Immature natural killer cell (primary cell): ENCODE measurements at regions not wholly inside any gene's neighbourhood (a gene's known extent, or its start where the extent isn't known, plus 50 kb on each side); places are given as distances from the start of the nearest gene placed in this dataset.
"Not testable (repeated sequence)": the region's sequence is repeated elsewhere in the genome, so short reads cannot be mapped to it uniquely, and the experiment has no call there.

Experiments used
- DNase-seq, 3 donors: peaks; one replicate each; pipeline ENCODE4 v3.0.0; 2022; ENCODE audit warnings: mixed read lengths in 1 of 3
- H3K27ac Mint-ChIP-seq, 6 donors: one replicate each; pipeline ENCODE4 v1.8.0; 2020; ENCODE audit warnings: mixed read lengths in 6 of 6, mild to moderate bottlenecking in 5 of 6, inconsistent platforms in 4 of 6, moderate library complexity in 3 of 6
- H3K27me3 Mint-ChIP-seq, 3 donors: one replicate each; pipeline ENCODE4 v1.8.0; 2020 to 2021; ENCODE audit warnings: low read depth in 3 of 3, mild to moderate bottlenecking in 3 of 3, mixed read lengths in 3 of 3, moderate library complexity in 3 of 3, inconsistent platforms in 1 of 3
- H3K36me3 Mint-ChIP-seq, 3 donors: one replicate each; pipeline ENCODE4 v1.8.0; 2020; ENCODE audit warnings: mixed read lengths in 3 of 3, inconsistent platforms in 2 of 3, mild to moderate bottlenecking in 2 of 3
- H3K4me1 Mint-ChIP-seq, 2 donors: one replicate each; pipeline ENCODE4 v1.8.0; 2020; ENCODE audit warnings: inconsistent platforms in 2 of 2, mild to moderate bottlenecking in 2 of 2, mixed read lengths in 2 of 2, moderate library complexity in 1 of 2
- H3K4me3 Mint-ChIP-seq, 5 donors: one replicate each; pipeline ENCODE4 v1.8.0; 2020; ENCODE audit warnings: mild to moderate bottlenecking in 5 of 5, mixed read lengths in 5 of 5, inconsistent platforms in 3 of 5, moderate library complexity in 3 of 5
- H3K9me3 Mint-ChIP-seq, 6 donors: one replicate each; pipeline ENCODE4 v1.8.0; 2020; ENCODE audit warnings: mild to moderate bottlenecking in 6 of 6, mixed read lengths in 6 of 6, inconsistent platforms in 4 of 6, moderate library complexity in 3 of 6

DNA sequence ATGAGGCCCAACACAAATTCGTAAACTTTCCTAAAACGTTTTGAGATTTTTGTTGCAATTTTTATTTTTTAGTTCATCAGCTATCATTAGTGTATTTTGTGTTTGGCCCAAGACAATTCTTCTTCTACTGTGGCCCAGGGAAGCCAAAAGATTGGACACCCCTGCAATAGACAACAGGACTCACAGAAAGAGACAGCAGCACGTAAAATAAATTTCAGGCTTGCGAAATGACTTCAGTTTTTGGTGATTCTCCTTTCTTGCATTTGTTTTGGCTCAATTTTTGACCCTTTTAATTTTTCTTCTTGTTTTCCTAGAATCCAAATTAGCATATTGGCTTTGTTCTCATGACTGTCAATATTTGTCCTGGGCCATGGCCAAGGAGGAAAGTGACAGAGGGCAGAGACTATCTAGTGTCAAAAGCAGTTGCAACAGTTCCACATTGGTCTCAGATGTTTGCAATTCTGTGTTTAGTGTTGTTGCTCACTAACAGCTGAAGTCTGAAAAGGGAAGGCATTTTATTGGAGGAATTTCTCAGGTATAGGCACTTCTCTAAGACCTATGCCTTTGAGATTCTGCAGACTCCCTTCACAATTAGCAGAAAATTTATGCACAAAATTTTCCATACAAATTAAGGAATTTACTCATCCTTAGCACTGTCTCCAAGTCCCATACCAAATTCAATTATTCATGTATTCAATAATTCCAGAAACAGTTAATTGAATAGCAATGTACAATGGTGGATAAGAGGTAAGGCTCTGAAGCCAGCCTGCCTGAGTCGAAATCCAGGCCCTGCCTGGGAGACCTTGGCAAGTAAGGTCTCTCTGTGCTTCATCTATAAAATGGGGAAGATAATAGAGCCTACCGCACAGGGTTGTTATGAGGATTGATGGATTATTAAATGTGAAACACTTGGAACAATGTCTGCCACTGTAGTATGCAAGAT, 160.9 kb upstream of the IVNS1ABP start:
- no peaks in the 10 kb centered on the region for H3K9me3 Mint-ChIP-seq
- H3K27ac Mint-ChIP-seq = no peak overlapping the region
- H3K27me3 Mint-ChIP-seq = no peaks in the 10 kb centered on the region
- DNase-seq = no peak
- H3K4me1 Mint-ChIP-seq = peaks cover 4 to 23% of the 10 kb centered on the region in 2 donors
- no peak overlapping the region for H3K4me3 Mint-ChIP-seq
- H3K36me3 Mint-ChIP-seq = no peaks in the 10 kb centered on the region

DNA sequence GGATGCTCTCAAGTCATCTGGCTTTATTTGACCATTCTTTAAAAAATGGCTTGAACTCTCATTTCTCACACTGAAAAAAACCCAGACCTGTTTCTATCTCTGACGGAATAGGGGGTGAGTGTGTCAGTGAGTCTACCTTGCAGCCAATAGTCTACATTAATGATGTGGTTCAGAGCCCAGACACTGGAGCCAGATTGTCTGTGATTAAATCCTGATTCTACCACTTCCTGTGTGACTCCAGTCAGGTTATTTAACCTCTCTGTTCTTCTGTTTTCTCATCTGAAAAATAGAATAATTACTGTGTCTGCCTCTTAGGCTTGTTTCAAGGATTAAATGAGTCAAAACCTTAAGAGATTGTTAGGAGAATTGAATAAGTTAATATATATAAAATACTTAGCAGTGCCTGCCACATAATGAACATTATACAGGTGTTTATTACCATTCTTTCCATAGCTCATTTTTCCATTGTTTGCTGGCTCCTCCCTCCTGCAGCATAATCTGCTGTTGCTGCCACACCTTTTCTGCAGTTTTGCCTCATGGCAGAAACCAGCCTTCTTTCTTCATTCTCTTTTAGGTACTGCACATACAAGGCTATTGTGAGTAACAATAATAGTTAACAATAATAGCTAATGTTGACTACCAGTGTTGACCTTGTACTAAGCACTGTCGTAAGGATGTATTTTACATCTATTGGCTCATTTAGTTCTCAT, 157.6 kb upstream of the IVNS1ABP start:
- Mint-ChIP-seq H3K27ac (peak overlapping the region in 2 of 6 donors; percentile 42 to 78), H3K4me3 (no peak overlapping the region)
- peak; percentile 10 to 31 (median 27) for DNase-seq

DNA sequence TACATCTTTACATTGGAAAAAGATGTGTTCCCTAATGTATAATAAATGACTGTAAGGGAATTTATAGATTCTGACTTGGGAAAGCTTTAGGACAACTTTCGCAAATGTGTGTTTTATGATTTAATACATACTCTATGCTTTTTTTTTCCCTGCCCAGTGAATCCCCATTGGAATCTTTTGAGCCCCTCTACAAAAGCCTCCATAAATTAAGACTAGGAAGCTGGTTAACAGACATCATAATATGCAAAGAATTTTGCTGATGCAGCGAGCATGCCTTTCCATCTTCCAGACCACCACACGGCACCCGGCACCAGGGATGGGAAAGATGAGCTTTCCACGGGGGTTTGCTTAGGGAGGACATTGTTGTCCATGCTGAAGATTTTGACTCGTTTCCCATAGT, 156.1 kb upstream of the IVNS1ABP start:
- no peaks in the 10 kb centered on the region for H3K36me3 Mint-ChIP-seq
- peaks cover 0 to 1% (median 0%) of the 10 kb centered on the region in 6 donors for H3K9me3 Mint-ChIP-seq
- no peak for DNase-seq
- H3K27ac Mint-ChIP-seq = no peak overlapping the region
- H3K4me3 Mint-ChIP-seq = no peak overlapping the region
- peaks cover 4 to 34% of the 10 kb centered on the region in 2 donors for H3K4me1 Mint-ChIP-seq
- H3K27me3 Mint-ChIP-seq = peaks cover 0 to 4% (median 0%) of the 10 kb centered on the region in 3 donors

More for the DNA sequence above, 157.6 kb upstream of the IVNS1ABP start:
- H3K9me3 Mint-ChIP-seq = peaks cover 0 to 1% (median 0%) of the 10 kb centered on the region in 6 donors
- peaks cover 4 to 34% of the 10 kb centered on the region in 2 donors for H3K4me1 Mint-ChIP-seq
- peaks cover 0 to 4% (median 0%) of the 10 kb centered on the region in 3 donors for H3K27me3 Mint-ChIP-seq
- no peaks in the 10 kb centered on the region for H3K36me3 Mint-ChIP-seq

DNA sequence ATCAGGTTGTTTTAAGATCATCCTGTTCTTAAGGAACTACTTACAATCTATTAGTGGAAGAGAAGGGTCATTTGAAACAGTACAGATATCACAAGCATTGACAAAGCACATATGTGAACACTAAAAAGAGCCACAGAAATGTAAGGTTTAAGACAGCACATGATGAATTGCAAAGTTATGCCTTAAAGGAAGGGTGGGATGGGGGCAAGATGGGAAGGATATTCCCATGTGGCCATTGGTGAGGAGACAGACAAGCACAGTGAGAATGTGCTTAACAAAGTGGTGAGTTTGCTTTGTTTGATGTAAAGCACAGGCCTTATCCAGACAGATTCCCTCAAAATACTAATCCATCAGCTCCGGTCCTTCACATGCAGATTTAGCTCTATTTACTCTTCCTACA, 151.6 kb upstream of the IVNS1ABP start:
- Mint-ChIP-seq H3K27ac (no peak overlapping the region), H3K4me1 (peaks cover 0 to 19% of the 10 kb centered on the region in 2 donors), H3K9me3 (peaks cover 0 to 1% (median 0%) of the 10 kb centered on the region in 6 donors), H3K27me3 (peaks cover 0 to 4% (median 0%) of the 10 kb centered on the region in 3 donors), H3K4me3 (no peak overlapping the region), H3K36me3 (peaks cover 0 to 4% (median 0%) of the 10 kb centered on the region in 3 donors)
- DNase-seq = no peak

DNA sequence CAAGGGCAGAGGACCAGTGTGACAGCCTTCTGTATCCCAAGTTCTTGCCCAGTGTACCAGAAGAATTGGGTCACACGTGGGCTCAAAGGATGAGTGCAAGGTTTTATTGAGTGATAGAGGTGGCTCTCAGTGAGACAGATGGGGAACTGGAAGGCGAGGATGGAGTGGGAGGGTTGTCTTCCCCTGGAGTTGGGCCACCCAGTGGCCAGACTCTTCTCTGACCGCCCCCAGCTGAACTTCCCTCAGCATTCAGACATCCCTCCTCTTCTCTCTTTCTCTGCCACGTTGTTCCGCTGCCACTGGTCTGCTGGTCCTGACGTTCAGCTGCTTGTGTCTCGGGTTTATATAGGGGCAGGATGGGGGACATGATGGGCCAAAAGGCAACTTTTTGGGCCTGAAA, 150.1 kb upstream of the IVNS1ABP start:
- no peak overlapping the region for H3K4me3 Mint-ChIP-seq
- peaks cover 0 to 9% of the 10 kb centered on the region in 2 donors for H3K4me1 Mint-ChIP-seq
- no peak for DNase-seq
- peaks cover 0 to 1% (median 0%) of the 10 kb centered on the region in 6 donors for H3K9me3 Mint-ChIP-seq
- peaks cover 0 to 4% (median 0%) of the 10 kb centered on the region in 3 donors for H3K27me3 Mint-ChIP-seq
- peaks cover 0 to 4% (median 0%) of the 10 kb centered on the region in 3 donors for H3K36me3 Mint-ChIP-seq
- no peak overlapping the region for H3K27ac Mint-ChIP-seq

DNA sequence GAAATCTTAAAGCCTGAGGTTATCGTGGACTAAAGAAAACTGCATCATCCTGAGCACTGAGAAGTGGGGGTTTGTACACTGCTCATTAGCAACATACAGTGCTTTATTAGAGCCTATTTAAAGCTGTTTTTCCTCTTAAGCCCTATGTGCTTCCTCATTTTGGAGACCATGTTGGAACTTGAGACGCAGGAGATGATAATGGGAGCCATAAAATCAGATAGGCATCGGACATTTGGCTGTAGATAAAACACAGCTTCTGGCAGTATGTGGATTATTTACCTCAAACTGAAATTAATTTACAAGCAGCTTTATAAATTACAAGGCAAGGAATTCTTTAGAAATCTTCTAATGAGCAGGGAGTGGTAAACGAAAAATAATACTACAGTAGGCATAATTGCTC, 147.7 kb upstream of the IVNS1ABP start:
- Mint-ChIP-seq H3K27ac (no peak overlapping the region), H3K27me3 (no peaks in the 10 kb centered on the region), H3K9me3 (no peaks in the 10 kb centered on the region), H3K36me3 (peaks cover 0 to 4% (median 0%) of the 10 kb centered on the region in 3 donors), H3K4me3 (no peak overlapping the region), H3K4me1 (peaks cover 0 to 7% of the 10 kb centered on the region in 2 donors)
- DNase-seq = no peak

DNA sequence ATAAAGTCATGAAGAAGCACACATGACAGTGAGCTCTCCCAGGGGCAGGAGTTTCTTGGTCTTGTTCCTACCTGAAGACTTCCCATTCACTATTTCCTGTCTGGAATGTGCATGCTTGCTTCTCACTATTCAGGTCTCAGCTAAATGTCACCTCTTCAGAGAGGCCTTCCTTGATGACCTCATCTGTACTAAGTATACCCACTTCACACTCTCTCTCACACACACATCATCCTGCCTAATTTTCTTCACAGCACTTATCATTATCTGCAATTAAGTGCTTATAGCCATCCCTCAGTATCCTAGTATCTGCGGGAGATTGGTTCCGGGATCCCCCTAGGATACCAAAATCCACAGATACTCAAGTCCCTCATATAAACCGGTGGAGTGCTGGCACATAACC, 146.4 kb upstream of the IVNS1ABP start:
- no peak overlapping the region for H3K4me3 Mint-ChIP-seq
- peaks cover 0 to 4% (median 0%) of the 10 kb centered on the region in 3 donors for H3K36me3 Mint-ChIP-seq
- DNase-seq = no peak
- peaks cover 0 to 4% (median 0%) of the 10 kb centered on the region in 3 donors for H3K27me3 Mint-ChIP-seq
- H3K4me1 Mint-ChIP-seq = peaks cover 0 to 7% of the 10 kb centered on the region in 2 donors
- H3K9me3 Mint-ChIP-seq = no peaks in the 10 kb centered on the region
- peak overlapping the region in 1 of 6 donors; percentile 33 for H3K27ac Mint-ChIP-seq

DNA sequence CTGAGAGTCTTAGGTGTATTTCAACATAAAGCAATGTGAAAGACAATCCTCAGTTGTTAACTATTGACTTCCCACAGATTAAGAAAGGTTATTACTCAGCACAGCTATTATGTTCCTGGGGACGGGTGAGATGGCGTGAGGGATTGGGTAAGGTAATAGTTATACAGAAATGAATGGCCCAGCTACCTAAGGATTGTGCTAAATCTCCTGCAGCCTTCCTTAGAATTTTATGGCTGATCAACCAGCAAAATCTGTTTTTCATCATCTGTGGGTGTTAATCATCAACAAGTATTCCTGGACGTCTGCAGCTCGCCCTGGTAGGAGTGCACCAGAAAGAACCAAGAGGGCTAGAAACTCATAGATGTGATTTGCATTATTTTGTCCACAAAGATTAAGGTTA, 146.0 kb upstream of the IVNS1ABP start:
- Mint-ChIP-seq H3K27ac (no peak overlapping the region), H3K4me1 (peaks cover 0 to 7% of the 10 kb centered on the region in 2 donors), H3K4me3 (no peak overlapping the region), H3K36me3 (peaks cover 0 to 4% (median 0%) of the 10 kb centered on the region in 3 donors), H3K9me3 (no peaks in the 10 kb centered on the region), H3K27me3 (peaks cover 0 to 4% (median 0%) of the 10 kb centered on the region in 3 donors)
- DNase-seq = no peak

DNA sequence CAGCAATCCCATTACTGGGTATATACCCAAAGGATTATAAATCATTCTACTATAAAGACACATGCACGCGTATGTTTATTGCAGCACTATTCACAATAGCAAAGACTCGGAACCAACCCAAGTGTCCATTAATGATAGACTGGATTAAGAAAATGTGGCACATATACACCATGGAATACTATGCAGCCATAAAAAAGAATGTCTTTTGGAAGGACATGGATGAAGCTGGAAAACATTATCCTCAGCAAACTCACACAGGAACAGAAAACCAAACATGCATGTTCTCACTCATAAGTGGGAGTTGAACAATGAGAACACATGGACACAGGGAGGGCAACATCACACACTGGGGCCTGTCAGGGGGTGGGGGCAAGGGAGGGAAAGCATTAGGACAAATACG, 143.7 kb upstream of the IVNS1ABP start:
- not testable (repeated sequence) for H3K27ac Mint-ChIP-seq, H3K4me1 Mint-ChIP-seq, DNase-seq, H3K9me3 Mint-ChIP-seq, H3K27me3 Mint-ChIP-seq, H3K4me3 Mint-ChIP-seq
- peaks cover 0 to 10% (median 0%) of the 10 kb centered on the region in 3 donors for H3K36me3 Mint-ChIP-seq

DNA sequence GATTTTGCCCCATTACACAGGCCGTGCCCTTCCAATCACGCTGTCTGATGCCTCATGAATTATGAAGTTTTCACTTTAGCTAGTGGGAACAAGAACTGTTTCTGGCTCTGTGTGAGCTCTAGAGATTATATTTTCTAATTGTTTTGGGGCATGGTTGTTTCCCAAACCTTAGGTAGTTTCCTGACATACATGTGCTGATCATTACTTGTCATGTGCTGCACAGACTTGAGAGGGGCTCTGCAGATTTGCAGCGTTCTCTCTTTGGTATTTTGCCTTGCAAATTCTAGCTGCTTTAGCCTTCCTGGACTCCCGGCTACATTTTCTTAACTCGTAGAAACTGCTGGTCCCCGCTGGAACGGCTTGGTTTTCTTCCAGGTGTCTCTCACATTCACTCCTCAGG, 142.1 kb upstream of the IVNS1ABP start:
- Mint-ChIP-seq H3K27me3 (peaks cover 0 to 4% (median 4%) of the 10 kb centered on the region in 3 donors), H3K27ac (no peak overlapping the region), H3K9me3 (no peaks in the 10 kb centered on the region), H3K36me3 (peaks cover 0 to 8% (median 0%) of the 10 kb centered on the region in 3 donors), H3K4me1 (peaks cover 0 to 7% of the 10 kb centered on the region in 2 donors), H3K4me3 (no peak overlapping the region)
- DNase-seq = no peak

DNA sequence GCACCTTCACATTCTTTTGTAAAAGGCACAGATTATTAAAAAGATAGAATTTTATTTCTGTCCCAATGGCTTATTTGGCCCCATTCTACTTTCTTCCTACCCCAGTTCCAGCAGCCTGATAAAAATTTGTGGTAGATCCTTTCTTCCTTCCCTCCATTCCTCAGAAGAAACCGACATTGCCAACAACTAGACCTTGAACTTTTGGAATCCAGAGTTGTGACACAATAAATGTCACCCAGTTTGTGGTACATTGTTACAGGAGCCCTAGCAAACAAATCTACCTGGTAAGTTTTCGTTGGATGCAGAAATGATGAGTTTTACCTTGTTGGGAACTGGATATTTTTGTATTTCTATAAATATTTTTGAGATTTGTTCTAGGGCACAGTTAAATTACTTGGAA, 141.6 kb upstream of the IVNS1ABP start:
- no peak for DNase-seq
- Mint-ChIP-seq H3K4me3 (no peak overlapping the region), H3K27ac (no peak overlapping the region), H3K9me3 (no peaks in the 10 kb centered on the region), H3K36me3 (peaks cover 0 to 8% (median 0%) of the 10 kb centered on the region in 3 donors), H3K27me3 (peaks cover 0 to 4% (median 4%) of the 10 kb centered on the region in 3 donors), H3K4me1 (peaks cover 0 to 6% of the 10 kb centered on the region in 2 donors)

DNA sequence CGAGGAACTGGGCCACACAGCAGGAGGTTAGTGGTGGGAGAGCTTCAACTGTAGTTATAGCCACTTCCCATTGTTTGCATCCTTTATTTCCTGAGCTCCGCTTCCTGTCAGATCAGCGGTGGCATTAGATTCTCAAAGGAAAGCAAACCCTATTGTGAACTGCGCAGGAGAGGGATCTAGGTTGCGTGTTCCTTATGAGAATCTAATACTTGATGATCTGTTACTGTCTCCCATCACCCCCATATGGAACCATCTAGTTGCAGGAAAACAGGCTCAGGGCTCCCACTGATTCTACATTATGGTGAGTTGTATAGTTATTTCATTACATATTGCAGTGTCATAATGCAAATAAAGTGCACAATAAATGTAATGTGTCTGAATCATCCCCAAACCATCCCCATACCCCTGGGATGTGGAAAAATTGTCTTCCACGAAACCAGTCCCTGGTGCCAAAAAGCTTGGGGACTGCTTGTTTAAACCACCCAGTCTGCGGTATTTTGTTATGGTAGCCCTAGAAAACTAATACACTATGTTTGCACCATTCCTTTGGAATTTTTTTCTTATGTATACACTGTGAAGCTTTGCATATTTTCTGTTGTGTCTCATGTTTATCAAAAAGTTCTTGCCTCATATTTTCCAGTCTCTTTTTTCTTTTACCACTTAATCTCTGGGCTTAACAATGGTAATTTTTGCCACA, 136.6 kb upstream of the IVNS1ABP start:
- H3K27ac Mint-ChIP-seq = no peak overlapping the region
- H3K27me3 Mint-ChIP-seq = peaks cover under 1 to 7% (median 2%) of the 10 kb centered on the region in 3 donors
- peaks cover 0 to 5% (median 0%) of the 10 kb centered on the region in 6 donors for H3K9me3 Mint-ChIP-seq
- no peak for DNase-seq
- H3K4me1 Mint-ChIP-seq = peaks cover 0 to 4% of the 10 kb centered on the region in 2 donors
- H3K36me3 Mint-ChIP-seq = peaks cover 0 to 8% (median 8%) of the 10 kb centered on the region in 3 donors
- H3K4me3 Mint-ChIP-seq = no peak overlapping the region

DNA sequence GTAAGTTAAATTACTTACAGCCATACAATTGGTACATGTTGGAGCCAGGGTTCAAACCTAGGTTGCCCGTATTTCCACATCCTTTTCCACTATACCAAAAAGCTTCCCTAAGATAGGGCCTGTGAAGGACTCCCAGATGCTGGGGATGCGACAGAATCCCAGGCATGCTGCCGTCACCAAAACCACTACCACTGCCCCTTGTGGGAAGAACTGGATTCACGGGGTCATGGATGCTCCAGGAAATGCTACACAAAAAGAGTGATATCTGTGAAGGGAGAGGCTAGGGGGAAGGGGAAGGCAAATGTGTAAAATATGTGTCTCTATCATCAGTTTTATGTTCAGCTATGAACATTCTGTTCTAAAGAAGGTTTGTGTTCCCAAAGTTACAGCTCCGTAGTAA, 133.9 kb upstream of the IVNS1ABP start:
- no peak overlapping the region for H3K4me3 Mint-ChIP-seq
- H3K4me1 Mint-ChIP-seq = peaks cover 0 to 29% of the 10 kb centered on the region in 2 donors
- DNase-seq = no peak
- H3K27me3 Mint-ChIP-seq = peaks cover 0 to 3% (median 2%) of the 10 kb centered on the region in 3 donors
- H3K27ac Mint-ChIP-seq = no peak overlapping the region
- peaks cover 0 to 8% (median 0%) of the 10 kb centered on the region in 3 donors for H3K36me3 Mint-ChIP-seq
- H3K9me3 Mint-ChIP-seq = peaks cover 0 to 5% (median 0%) of the 10 kb centered on the region in 6 donors
